ENCODE measurements at regions not wholly inside any gene's neighbourhood (a gene's known extent, or its start where the extent isn't known, plus 50 kb on each side); places are given as distances from the start of the nearest gene placed in this dataset.
"Not testable (repeated sequence)": the region's sequence is repeated elsewhere in the genome, so short reads cannot be mapped to it uniquely, and the experiment has no call there.

DNA sequence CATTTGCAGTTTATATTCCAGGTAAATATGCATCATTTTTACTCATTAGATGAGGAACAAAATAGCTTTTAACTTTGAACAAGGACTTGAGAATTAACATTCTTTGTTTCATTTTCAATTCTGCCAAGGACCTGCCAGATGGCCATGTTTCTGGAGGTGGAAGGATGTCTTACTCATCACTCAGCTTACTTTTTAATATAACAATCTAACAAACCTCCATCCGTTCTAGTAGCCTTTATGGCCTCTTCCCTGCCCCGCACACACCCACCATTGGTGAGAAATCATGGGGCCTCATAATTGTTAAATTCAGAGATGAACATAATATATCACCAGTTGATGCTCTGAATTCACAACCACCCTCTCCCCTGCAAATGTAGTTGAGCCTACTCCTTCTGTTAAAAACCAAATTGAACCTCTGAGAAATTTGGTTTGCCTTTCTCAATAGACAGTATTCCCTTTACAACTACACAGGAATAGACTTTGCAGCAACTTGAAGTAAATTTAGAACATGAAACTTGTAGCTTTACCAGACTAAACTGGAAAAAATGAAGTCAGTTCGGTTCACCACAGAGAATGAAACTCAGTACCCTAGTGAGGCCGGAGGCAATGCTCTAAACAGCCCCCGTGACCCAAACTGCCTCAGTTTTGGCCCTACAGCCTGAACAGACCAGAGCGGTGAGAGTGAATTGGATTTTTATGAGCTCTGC is 50.1 kb upstream of the ACSL4 start:
- no peak for DNase-seq

DNA sequence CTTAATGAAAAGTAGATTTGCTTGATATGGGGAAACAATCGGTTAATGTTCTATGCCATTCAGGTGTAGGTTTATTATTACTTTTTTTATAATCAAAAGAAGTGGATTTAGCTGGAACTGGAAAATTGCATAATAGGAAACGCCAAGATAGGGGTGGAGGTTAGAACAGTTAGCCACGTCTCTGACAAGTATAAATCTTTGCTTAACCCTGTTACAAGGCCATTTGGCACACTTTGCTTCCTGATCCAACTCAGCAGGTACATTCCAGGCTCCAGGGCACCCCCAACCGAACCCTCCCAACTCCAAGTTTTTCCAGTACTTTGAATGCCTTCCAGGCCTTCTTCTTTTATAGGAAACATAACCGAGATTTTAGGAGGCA is 50.6 kb upstream of the ACSL4 start:
- DNase-seq: no peak

DNA sequence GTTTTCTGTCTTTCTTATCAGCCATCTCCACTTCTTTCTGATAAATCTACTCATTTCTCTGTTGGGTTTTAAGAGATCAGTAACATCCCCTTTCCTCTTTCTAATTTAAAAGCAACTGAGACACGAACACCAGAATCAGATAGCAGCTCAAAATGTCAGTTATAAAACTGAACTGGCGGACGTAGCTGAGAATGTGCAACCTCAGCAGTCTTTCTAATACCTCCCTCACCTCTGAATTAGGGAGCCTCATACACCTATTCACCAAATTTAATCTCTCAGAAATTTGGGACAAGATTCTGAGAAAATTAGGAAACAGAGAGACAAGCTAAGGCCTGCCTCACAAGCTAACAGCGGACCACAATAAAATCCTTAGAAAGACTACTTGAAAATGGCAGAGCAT is 52.0 kb upstream of the ACSL4 start:
- no peak for DNase-seq

DNA sequence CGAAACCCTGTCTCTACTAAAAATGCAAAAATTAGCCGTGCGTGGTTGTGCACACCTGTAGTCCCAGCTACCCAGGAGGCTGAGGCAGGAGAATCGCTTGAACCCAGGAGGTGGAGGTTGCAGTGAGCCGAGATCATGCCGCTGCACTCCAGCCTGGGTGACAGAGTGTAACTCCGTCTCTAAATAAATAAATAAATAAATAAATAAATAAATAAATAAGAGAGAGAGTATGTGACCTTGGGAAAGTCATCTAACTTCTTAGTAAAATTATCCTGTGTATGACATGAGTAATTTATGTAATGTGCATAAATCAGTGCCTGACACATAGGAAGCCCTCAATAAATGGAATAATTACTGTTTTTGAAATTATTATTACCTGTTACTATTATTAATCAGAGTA is 57.5 kb upstream of the ACSL4 start:
- not testable (repeated sequence) for DNase-seq

DNA sequence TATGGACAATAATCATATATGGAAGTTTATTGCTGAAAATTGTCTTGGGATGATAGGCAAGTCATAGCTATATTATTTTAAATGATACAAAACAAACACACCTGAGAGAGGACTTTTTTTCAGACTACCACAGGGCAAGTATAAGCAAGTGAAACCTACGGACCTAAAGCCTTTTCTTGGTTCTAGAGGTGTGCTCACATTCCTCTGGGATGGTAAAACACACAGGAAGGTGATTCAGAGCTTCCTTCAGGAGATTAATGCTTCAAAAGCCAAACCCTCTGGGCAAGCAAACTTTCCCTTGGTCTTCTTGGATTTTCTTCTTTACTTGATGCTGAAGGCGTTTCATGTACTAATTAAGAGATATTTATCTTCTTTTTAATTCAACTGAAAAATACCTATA is 60.1 kb upstream of the ACSL4 start:
- DNase-seq: no peak

DNA sequence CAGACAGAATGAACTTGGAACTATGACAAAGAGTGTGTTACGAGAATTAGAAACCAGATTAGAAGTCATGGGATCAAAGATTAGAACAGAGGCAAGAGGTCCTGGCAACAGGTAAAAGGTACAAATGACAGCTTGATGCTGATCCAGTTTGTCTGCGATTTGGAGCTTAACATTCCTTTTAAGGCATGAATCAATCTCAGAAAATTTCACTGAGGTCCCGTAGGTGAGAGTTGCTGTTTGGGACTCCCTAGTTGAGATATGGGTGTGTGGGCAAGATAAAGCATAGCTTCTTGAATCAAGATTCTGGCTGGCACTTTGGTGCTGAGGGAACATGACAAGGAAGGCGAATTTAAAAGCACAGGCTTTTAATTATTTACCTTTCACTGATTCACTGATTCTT is 62.6 kb upstream of the ACSL4 start:
- no peak for DNase-seq

DNA sequence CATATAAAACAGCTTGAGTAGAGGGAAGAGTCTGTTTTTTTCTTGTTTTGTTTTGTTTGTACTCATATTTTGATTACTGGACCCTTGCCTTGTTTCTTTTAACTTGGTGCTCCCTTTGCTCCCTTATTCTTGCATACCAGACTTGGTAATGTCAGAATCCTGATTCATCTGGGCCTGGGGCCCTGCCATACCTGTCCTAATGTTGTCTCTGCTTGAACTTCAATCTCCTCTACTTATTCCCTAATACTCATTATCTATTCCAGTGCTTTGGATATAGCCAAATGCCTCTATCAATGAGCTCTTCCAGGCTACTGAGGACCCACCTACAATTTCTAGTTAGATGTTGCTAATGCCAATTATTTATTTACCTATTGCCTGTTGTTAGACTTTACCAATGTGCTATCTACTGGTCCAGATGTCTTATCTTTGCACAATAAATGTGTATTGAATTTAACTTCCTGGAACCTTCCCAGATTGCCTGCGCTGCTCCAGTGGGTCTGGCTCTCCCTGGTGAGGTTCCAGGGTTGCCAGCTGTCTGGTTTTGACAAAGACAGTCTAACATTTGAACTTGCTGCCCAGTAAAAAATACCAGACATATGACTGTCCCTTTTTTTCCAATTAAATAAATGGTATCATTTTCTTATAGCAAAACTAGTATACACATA is 64.4 kb upstream of the ACSL4 start:
- DNase-seq: no peak

DNA sequence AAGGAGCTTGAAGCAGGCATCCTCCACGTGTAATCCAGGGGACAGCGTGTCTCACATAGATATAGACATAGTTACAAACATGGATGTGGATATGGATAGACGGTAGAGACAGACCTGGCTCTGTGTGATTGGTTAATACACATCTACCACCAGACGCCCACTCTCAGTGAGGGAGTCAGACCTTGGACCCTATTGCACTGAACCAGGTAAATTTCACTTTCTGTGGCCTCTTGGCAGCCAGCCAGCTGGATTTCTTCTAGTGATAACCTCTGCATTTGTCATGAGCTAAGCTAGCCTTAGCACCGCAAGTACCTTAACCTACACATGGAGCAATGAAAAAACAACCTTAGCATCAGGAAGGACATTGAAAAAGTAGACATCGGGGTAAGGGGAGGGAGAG is 79.2 kb upstream of the ACSL4 start:
- no peak for DNase-seq

DNA sequence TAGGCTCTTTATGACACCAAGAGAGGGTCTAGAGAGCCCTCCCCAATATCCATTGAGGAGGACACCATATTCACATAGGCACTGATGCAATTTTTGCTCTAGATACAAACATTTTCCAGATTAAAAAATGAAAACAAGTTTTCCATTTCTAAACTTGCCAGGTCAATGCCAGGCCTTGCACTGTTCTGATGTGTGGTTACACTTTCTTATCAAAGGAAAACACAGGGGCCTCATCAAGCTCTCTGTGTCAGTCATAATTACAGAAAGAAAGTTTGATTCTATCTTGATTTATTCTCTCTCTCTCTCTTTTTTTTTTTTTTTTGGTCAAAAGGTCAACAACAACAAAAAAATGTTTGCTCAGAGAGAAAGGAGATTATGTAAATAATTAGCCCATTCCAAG is 80.2 kb upstream of the ACSL4 start:
- DNase-seq: no peak

DNA sequence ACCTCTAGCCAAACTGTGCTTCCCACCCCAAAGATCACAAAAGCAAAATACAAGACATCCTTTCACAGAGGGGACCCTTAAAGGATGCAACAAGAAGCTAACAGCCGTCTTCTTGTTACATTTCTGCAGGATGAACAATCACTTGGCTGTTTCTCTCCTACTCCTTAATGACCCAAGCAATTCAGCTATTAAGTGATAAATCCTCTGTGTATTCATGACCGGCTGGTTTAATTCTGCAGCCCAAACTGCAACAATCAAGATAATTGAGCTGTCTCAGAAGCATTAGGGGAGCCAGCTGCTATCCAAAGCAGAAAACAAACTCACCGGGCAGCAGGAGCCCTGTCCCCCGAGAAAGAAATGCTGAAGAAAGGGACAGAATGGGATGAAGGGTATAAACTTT is 85.9 kb upstream of the ACSL4 start:
- DNase-seq: no peak

DNA sequence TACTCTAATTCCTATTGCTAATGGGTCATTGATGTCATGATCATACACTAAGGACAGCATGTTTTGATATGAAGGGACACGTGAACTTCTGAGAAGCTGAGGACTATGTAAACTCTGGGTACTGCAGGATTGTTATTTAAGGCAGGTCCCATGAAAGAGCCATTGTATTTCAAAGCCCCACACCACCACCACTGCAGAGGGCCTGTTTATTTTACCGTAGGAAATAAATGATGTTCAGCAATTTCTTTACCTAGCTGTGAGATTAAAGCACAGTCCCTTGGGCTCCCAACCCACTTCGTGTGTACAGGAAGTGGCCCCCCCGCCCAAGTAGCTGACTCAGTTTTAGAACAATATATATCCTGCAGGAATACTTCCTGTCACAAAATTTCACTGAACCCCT is 89.8 kb upstream of the ACSL4 start:
- no peak for DNase-seq

DNA sequence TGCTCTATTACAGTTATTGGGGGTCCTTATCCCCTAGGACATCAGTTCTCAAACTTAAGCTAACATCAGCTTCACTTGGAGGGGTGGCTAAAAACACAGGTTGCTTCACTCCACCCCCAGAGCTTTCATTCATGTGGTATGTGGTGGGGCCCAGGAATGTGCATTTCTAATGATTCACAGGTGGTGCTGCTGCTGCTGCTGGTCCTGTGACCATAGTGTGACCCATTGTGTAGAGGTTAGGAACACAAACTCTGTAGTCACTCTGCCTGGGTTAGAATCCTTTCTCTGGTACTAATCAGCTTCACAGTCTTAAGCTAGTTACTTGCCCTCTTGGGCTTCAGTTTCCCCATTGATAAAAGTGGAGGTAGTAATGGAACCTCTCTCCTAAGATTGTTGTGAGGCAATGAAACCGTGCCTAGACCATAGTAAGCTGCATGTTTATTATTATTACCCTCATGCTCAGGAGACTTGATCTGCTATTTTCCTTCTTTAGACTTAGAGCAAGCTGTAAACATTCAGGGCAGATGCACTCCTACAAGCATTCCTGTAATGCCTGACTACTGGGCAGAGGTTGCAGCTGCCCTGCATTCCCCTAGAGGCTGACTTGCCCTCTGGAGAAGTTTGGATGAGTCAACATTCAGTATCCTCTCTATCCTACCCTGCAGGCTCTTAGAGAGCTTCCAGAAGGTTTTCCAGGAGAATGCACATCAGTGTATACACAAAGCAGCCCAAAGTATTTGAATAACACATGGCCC is 94.1 kb upstream of the ACSL4 start:
- DNase-seq: no peak

DNA sequence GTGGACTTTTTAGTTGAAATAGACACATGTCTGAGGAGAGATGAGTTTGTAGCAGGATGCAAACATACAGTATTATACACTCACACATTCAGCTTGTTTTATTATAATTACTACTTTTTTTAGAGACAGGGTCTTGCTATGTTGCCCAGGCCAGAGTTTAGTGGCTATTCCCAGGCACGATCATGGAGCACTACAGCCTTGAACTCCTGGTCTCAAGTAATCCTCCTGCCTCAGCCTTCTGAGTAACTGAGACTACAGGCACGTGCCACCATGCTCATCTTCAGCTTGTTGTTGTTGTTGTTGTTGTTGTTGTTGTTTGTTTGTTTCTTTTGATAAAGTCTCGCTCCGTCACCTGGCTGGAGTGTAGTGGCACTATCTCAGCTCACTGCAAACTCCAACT is 94.7 kb upstream of the ACSL4 start:
- no peak for DNase-seq

DNA sequence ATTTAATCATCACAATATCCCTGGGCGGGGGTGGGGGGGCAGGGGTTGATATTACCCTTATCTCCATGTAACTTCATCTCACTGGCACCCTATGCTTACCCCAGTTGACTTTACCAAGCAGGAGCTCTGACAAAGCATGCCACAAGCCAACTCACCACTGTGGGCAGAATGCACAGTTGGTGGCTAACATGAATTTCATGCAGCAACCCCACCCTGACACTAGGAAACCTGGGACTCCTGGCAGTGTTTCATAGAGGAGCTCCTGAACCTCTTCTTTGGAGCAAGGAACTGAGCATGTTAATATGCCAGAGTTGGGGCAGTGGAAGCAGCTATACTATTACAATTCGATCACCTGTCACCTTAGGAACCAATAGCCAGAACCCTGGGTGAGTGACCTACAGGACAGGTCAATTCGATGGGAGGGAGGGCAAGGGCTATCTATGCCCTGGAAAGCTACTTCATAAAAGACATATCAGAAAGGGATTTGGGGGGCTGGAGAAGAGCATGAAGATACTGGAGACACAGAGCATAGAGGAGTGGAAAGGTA is 97.2 kb upstream of the ACSL4 start:
- DNase-seq: no peak

DNA sequence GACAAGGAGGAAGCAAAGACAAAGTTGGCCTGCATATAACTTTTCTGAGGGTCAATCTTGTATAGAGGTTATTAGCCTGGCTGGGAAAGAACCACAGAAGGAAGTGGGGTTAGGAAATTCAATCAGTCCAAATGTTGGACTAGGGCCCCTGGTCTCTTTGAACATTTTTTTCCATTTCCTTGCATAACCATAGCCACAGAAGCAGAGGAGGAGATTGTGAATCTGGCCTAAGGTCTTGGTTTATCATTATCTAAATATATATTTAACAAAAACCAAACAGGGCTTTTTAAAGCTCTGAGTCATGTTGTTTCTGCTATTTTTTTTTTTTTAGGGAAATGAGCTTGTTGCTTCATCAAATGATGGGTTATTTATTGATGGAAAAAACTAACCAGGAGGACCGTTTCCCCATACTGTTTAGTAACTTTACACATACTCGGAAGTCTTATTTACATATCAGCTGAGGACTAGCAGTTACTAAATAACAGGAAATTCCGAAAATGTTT is 97.7 kb upstream of the ACSL4 start:
- no peak for DNase-seq

DNA sequence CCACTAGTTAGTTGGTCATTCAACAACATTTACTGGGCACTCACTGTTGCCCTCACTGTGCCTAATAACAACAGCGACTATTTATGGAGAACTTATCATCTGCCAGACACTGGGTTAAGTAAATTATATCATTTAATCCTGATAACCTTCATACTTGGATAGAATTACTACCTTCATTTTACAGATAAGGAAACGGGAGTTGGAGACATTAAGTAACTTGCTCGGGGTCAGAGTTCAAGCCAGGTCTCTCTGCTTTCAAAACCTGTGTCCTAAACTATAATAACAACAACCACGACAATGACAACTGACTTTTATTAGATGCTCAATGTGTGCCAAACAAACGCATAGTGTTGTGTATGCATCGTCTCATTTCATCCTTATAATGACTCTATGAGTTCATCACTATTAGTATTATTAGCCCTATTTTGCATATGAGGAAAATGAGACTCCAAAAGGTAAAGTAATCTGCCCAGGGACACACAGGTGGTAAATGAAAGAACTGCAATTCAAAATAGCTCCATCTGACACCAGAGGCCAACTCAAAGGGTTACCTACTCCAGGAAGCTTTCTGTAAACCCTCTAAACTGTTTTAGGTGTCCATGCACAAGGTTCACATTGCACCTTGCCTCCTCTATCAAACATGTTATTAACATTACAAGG is 98.4 kb upstream of the ACSL4 start:
- no peak for DNase-seq

DNA sequence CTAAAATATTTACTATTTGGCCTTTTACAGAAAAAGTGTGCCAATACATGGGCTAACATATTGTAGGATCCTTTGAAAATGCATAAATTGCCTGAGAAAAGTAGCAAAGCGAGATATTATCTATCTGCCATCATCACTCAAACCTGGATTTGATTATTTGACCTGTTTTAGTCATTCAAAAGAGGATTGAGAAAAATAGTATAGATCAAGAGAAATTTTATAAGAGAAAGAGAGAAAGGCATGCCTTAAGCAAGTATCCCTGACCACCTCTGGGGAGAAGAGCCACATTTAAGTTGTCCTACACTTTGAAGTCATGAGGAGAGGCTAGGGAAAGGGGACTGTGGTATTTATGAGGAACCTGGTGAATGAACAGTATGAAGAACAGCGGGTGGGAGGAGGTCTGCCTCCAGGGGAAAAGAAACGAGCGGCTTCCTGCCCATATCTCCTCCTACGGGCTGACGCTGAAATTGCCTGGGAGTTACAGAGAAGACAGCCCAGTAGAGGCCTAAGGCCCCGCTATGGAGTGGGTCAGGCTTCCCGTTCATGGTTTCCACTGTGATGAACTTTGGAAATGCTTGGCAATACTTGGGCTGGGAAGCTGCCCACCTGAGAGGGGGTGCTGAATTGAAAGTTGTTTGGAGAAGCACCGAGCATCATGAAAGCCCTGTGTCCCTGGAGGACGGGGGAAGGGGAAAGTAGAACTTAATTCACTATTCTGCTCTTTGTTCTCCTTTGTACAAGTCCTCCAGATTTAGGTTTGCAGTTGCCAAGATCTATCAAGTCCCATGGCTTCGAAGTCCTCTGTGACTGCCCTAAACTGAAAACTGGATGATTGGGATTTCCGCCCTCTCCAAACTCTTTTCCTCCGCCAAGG is 106.9 kb upstream of the ACSL4 start:
- no peak for DNase-seq

DNA sequence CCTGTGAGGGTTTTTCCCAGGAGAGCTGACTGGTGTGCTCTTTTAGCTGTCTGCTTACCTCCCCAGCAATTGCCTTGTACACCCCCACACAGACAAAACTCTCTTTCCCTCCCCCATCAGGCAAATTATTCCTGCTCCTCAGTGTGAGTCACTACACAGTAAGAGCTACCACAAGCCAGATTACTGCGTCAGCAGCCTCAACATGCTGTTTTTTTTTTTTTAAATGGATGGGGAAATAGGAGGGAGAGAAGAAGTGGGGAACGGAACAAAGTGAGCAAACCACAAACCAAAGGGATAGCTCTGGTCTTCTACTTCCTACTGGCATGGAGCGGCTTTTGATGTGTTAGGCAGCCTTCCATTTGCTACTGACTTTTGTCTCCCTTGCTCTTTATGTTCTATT is 107.5 kb upstream of the ACSL4 start:
- no peak for DNase-seq

DNA sequence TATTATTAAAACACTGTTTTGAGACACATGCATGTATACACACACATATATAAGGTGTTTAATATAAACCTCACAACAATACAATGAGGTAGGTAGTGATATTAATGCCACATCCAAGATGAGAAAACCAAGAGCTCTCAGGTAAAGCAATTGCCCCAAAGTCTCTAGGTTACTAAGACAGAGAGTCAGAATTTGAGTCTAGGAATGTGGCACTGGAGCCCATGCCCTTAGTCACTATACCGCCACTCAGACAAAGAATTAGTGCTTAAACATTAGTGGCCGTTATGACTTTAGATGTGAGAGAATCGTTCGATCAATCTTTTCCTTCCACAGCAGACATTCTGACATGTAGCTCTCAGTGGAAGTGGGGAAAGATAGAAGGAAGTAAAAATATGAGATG is 108.2 kb upstream of the ACSL4 start:
- no peak for DNase-seq

DNA sequence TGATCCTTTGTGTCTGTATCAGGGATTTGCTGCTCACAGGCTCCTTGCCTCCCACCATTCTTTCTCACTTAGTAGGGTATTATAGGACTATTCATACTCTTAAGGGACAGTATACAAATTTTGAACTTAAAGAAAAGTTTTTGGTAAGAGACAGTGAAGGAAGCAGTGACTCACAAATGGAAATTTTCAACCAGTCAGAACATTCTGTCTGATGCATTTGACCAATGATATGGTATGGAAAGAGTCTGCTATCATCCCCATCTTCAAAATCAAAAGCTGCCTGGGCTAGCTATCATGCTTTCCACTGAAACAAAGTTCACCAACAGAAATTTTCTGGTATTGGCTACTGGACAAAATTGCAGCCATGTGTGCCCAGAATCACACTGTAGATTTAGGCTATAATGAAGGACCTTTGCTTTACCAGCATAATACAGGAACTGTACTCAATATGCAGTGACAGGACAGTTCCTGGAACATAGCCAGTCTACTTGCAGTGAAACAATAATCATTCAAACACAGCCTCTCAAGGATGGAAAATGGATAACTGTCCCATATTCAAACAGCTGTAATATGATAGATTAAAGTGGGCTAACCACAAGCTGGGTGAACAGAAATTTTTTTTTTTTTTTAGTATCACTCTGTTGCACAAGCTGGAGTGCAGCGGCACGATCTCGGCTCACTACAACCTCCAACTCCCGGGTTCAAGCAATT is 109.0 kb upstream of the ACSL4 start:
- DNase-seq: no peak

DNA sequence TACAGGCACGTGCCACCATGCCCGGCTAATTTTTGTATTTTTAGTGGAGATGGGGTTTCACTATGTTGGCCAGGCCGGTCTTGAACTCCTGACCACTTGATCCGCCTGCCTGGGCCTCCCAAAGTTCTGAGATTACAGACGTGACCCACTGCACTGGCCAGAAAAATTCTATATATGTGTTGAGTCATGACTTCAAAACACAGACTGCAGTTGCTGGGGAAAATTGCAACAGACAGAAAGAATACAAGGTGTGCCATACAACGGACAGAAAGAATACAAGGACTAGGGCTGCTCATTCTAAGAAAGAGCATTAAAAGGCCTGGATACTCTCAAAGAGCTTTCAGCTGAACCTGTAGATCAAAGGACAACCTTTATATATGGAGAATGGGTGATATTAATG is 109.6 kb upstream of the ACSL4 start:
- no peak for DNase-seq

Data from activated effector memory CD4-positive, alpha-beta T cell treated with anti-CD3 and anti-CD28 coated beads, Interleukin-2, amount 50 U/mL, for 16 hours (primary cell).